ENCODE measurements at regions not wholly inside any gene's neighbourhood (a gene's known extent, or its start where the extent isn't known, plus 50 kb on each side); places are given as distances from the start of the nearest gene placed in this dataset.

DNA sequence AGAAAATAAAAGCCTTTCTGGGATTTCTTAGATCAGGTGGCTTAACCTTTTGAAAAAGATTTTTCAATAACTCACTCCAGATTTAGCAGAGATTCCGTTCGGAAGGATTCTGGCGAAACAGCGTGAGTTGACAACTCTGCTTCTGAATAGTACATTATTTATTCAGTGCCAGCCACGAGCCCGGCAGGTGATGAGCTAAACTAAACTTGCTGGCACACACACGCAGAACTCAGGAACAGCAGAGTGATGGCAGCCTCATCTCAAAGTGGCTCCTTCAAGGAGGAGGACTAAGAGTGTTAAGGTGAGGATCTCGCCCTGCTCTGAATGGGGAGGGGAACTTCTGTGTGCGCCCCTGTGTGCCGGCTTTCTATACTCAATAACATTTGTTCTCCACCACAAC is 114.3 kb downstream of the FAM43A start:
- Histone ChIP-seq H3K4me3 (ENCODE audit: low read depth in 1 of 5, low read length in 5 of 5) (no peak overlapping the region), H3K9ac (ENCODE audit: low read length in 5 of 5) (no peak overlapping the region), H3K27ac (ENCODE audit: low read depth, low read length) (no peak overlapping the region), H3K27me3 (ENCODE audit: control insufficient read depth in 5 of 5, insufficient read depth in 4 of 5, low read length in 5 of 5) (peaks cover 0 to 8% (median 3%) of the 10 kb centered on the region in 5 donors), H3K4me1 (ENCODE audit: control insufficient read depth in 5 of 5, insufficient read depth in 5 of 5, low read length in 5 of 5) (no peaks in the 10 kb centered on the region), H3K9me3 (ENCODE audit: control insufficient read depth in 5 of 5, low read length in 5 of 5) (peaks cover 0 to 3% (median 0%) of the 10 kb centered on the region in 5 donors), H3K36me3 (ENCODE audit: control insufficient read depth in 5 of 5, insufficient read depth in 5 of 5, low read length in 5 of 5) (no peaks in the 10 kb centered on the region)

DNA sequence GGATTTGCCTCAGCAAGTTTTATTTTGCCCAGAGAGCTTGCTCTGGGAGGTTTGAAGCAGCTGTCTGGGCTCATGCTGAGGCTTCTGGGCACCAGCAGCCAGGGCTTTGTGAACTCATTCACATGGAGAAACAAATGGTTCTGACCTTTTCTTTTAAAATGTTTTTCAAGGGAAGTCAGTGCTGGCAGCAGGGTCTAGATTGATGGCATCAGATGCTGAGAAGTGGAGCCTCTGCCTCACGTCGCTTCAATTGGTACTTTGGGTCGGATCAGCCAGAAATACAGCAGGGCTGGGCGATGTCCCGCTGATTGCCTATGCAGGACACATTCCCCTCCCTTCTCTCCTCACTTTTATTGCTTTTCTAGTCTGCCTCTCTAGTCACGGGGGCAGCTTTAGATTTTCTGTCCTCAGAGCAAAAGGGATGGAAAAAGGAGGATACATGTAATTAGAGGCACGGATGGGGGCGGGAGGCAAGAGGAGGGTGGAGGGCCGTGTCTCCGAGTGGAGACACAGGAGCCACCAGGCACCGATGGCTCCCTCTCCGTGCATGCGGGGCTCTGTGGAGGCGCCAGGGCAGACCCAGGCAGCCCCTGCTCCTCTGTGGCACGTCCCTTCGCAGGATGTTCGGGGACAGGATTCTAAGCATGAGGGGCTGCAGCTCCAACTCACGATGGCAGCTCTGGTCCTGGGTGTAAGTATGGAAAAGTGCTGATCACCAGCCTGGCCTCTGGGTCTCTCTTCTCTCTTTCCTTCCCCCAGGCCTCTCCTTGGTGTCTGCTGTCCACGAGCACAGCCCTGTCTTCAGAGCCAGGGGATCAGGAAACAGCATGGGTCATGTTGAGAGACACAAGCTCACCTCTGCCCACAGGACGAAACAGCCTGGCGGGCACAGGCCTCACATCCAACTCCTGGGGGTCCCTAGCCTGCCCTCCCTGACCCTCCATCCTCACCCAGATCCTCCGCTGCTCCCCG is 116.1 kb downstream of the FAM43A start:
- Histone ChIP-seq H3K9me3 (ENCODE audit: control insufficient read depth in 5 of 5, low read length in 5 of 5) (no peaks in the 10 kb centered on the region), H3K4me3 (ENCODE audit: low read depth in 1 of 5, low read length in 5 of 5) (no peak overlapping the region), H3K4me1 (ENCODE audit: control insufficient read depth in 5 of 5, insufficient read depth in 5 of 5, low read length in 5 of 5) (no peaks in the 10 kb centered on the region), H3K27me3 (ENCODE audit: control insufficient read depth in 5 of 5, insufficient read depth in 4 of 5, low read length in 5 of 5) (peaks cover 0 to 8% (median 3%) of the 10 kb centered on the region in 5 donors), H3K36me3 (ENCODE audit: control insufficient read depth in 5 of 5, insufficient read depth in 5 of 5, low read length in 5 of 5) (no peaks in the 10 kb centered on the region), H3K9ac (ENCODE audit: low read length in 5 of 5) (no peak overlapping the region), H3K27ac (ENCODE audit: low read depth, low read length) (no peak overlapping the region)

DNA sequence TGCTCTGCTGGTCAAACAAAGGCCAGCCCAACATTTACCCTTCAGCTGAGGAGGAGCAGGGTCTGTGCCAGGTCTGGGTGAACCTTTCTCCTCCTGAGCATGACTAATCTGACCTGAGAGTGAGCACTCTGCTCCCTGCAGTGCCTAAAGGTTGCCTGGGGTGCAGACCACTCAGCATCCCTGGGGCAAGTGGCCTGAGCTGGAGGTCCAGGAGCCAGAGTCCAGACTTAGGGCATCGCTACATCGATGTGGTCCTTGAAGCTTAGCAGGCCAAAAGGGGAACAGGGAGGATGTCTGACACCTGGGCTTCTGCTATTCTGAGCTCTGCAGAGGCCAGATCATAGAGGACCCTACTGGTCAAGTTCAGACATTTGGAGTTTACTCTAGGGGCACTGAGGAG is 119.1 kb downstream of the FAM43A start:
- Histone ChIP-seq H3K27me3 (ENCODE audit: control insufficient read depth in 5 of 5, insufficient read depth in 4 of 5, low read length in 5 of 5) (peaks cover 0 to 10% (median 4%) of the 10 kb centered on the region in 5 donors), H3K4me1 (ENCODE audit: control insufficient read depth in 5 of 5, insufficient read depth in 5 of 5, low read length in 5 of 5) (peaks cover 0 to 2% (median 0%) of the 10 kb centered on the region in 5 donors), H3K9me3 (ENCODE audit: control insufficient read depth in 5 of 5, low read length in 5 of 5) (no peaks in the 10 kb centered on the region), H3K4me3 (ENCODE audit: low read depth in 1 of 5, low read length in 5 of 5) (no peak overlapping the region), H3K9ac (ENCODE audit: low read length in 5 of 5) (no peak overlapping the region), H3K27ac (ENCODE audit: low read depth, low read length) (no peak overlapping the region), H3K36me3 (ENCODE audit: control insufficient read depth in 5 of 5, insufficient read depth in 5 of 5, low read length in 5 of 5) (no peaks in the 10 kb centered on the region)

GRCh38 chr3:194805546-194805945 is 119.9 kb downstream of the FAM43A start:
- Histone ChIP-seq H3K4me3 (ENCODE audit: low read depth in 1 of 5, low read length in 5 of 5) (no peak overlapping the region), H3K36me3 (ENCODE audit: control insufficient read depth in 5 of 5, insufficient read depth in 5 of 5, low read length in 5 of 5) (no peaks in the 10 kb centered on the region), H3K9me3 (ENCODE audit: control insufficient read depth in 5 of 5, low read length in 5 of 5) (no peaks in the 10 kb centered on the region), H3K9ac (ENCODE audit: low read length in 5 of 5) (no peak overlapping the region), H3K27me3 (ENCODE audit: control insufficient read depth in 5 of 5, insufficient read depth in 4 of 5, low read length in 5 of 5) (peaks cover 0 to 10% (median 4%) of the 10 kb centered on the region in 5 donors), H3K4me1 (ENCODE audit: control insufficient read depth in 5 of 5, insufficient read depth in 5 of 5, low read length in 5 of 5) (peaks cover 0 to 2% (median 0%) of the 10 kb centered on the region in 5 donors), H3K27ac (ENCODE audit: low read depth, low read length) (no peak overlapping the region)

- Histone ChIP-seq H3K9me3 (ENCODE audit: control insufficient read depth in 5 of 5, low read length in 5 of 5) (no peaks in the 10 kb centered on the region), H3K27me3 (ENCODE audit: control insufficient read depth in 5 of 5, insufficient read depth in 4 of 5, low read length in 5 of 5) (peaks cover 0 to 6% (median 1%) of the 10 kb centered on the region in 5 donors), H3K9ac (ENCODE audit: low read length in 5 of 5) (no peak overlapping the region), H3K4me1 (ENCODE audit: control insufficient read depth in 5 of 5, insufficient read depth in 5 of 5, low read length in 5 of 5) (peaks cover 0 to 2% (median 0%) of the 10 kb centered on the region in 5 donors), H3K4me3 (ENCODE audit: low read depth in 1 of 5, low read length in 5 of 5) (no peak overlapping the region), H3K27ac (ENCODE audit: low read depth, low read length) (no peak overlapping the region), H3K36me3 (ENCODE audit: control insufficient read depth in 5 of 5, insufficient read depth in 5 of 5, low read length in 5 of 5) (no peaks in the 10 kb centered on the region)
Observed at GRCh38 chr3:194806991-194807630, 121.4 kb downstream of the FAM43A start.

DNA sequence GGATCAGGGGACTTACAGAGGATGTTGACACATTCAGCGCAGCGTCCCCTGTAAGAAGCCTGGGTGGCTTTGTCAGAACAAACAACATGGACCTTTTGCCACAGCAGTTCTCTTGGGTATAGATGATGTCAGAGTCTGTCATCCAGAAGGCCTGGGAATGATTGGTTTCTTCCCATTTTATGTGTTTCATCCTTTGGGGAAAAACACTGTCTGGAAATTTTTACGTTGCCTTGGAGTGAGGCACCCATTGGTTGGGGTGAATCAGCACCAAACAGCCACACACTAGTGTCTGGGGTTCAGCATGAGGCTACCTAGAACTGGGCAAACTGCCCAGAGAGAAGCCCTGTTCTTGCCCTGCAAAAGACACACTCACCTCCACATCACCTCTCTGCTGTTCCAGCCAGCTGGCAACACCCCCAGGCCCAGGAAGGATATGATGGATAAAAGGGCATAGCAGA is 123.0 kb downstream of the FAM43A start:
- H3K9ac ChIP-seq (ENCODE audit: low read length in 5 of 5), result no peak overlapping the region
- H3K27me3 ChIP-seq (ENCODE audit: control insufficient read depth in 5 of 5, insufficient read depth in 4 of 5, low read length in 5 of 5), result peaks cover 0 to 6% (median 0%) of the 10 kb centered on the region in 5 donors
- no peaks in the 10 kb centered on the region for H3K9me3 ChIP-seq (ENCODE audit: control insufficient read depth in 5 of 5, low read length in 5 of 5)
- H3K4me3 ChIP-seq (ENCODE audit: low read depth in 1 of 5, low read length in 5 of 5), result no peak overlapping the region
- H3K27ac ChIP-seq (ENCODE audit: low read depth, low read length), result no peak overlapping the region
- peaks cover 0 to 2% (median 0%) of the 10 kb centered on the region in 5 donors for H3K4me1 ChIP-seq (ENCODE audit: control insufficient read depth in 5 of 5, insufficient read depth in 5 of 5, low read length in 5 of 5)
- H3K36me3 ChIP-seq (ENCODE audit: control insufficient read depth in 5 of 5, insufficient read depth in 5 of 5, low read length in 5 of 5), result no peaks in the 10 kb centered on the region

DNA sequence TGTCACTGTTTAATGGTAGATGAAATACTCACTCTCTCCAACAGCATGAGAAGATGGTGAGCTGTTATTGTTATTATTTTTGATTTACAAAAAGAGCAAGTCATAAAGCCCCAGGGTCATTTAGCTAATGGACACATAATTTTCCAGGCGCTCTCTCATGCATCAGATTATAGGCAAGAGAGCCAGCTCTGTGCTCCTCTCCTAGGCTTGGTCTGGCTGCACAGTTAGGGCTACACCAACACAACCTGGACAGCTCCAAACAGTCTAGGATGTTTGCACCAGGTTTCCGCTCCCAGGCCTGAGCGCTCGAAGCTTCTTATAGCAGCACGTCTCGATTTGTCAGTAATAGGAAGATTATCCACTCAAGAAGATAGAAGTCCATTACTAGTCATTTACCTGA is 123.7 kb downstream of the FAM43A start:
- peaks cover 0 to 6% (median 0%) of the 10 kb centered on the region in 5 donors for H3K27me3 ChIP-seq (ENCODE audit: control insufficient read depth in 5 of 5, insufficient read depth in 4 of 5, low read length in 5 of 5)

DNA sequence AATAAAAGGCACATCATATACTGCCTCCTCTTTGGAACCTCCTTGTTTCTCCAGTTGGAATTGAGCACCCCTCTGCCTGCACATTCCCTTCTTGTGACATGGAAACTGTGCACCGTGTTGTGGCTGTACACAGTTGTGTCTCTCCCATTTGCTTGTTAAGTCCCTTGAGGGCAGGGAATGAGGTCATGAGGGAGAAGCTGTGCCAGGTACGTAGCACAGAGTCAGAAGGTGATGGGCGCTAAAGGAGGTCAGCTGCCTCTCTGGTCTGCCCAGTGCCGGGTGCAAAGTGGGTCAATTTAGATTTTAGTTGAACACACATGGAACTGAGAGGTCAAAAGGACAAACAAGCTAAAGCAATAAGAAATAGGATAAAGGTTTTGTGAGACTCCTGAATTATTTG is 124.4 kb downstream of the FAM43A start:
- no peaks in the 10 kb centered on the region for H3K36me3 ChIP-seq (ENCODE audit: control insufficient read depth in 5 of 5, insufficient read depth in 5 of 5, low read length in 5 of 5)
- H3K9me3 ChIP-seq (ENCODE audit: control insufficient read depth in 5 of 5, low read length in 5 of 5), result no peaks in the 10 kb centered on the region
- peaks cover 0 to 2% (median 0%) of the 10 kb centered on the region in 5 donors for H3K4me1 ChIP-seq (ENCODE audit: control insufficient read depth in 5 of 5, insufficient read depth in 5 of 5, low read length in 5 of 5)

More for the DNA sequence above, 123.7 kb downstream of the FAM43A start:
- Histone ChIP-seq H3K4me3 (ENCODE audit: low read depth in 1 of 5, low read length in 5 of 5) (no peak overlapping the region), H3K9ac (ENCODE audit: low read length in 5 of 5) (no peak overlapping the region), H3K9me3 (ENCODE audit: control insufficient read depth in 5 of 5, low read length in 5 of 5) (no peaks in the 10 kb centered on the region), H3K36me3 (ENCODE audit: control insufficient read depth in 5 of 5, insufficient read depth in 5 of 5, low read length in 5 of 5) (no peaks in the 10 kb centered on the region), H3K27ac (ENCODE audit: low read depth, low read length) (no peak overlapping the region), H3K4me1 (ENCODE audit: control insufficient read depth in 5 of 5, insufficient read depth in 5 of 5, low read length in 5 of 5) (peaks cover 0 to 2% (median 0%) of the 10 kb centered on the region in 5 donors)

GRCh38 chr3:194811118-194811517 is 125.4 kb downstream of the FAM43A start:
- Histone ChIP-seq H3K36me3 (ENCODE audit: control insufficient read depth in 5 of 5, insufficient read depth in 5 of 5, low read length in 5 of 5) (no peaks in the 10 kb centered on the region), H3K9ac (ENCODE audit: low read length in 5 of 5) (no peak overlapping the region), H3K4me1 (ENCODE audit: control insufficient read depth in 5 of 5, insufficient read depth in 5 of 5, low read length in 5 of 5) (peaks cover 0 to 2% (median 0%) of the 10 kb centered on the region in 5 donors), H3K27ac (ENCODE audit: low read depth, low read length) (no peak overlapping the region), H3K9me3 (ENCODE audit: control insufficient read depth in 5 of 5, low read length in 5 of 5) (no peaks in the 10 kb centered on the region), H3K4me3 (ENCODE audit: low read depth in 1 of 5, low read length in 5 of 5) (no peak overlapping the region), H3K27me3 (ENCODE audit: control insufficient read depth in 5 of 5, insufficient read depth in 4 of 5, low read length in 5 of 5) (peaks cover 0 to 3% (median 0%) of the 10 kb centered on the region in 5 donors)

More for the DNA sequence above, 124.4 kb downstream of the FAM43A start:
- Histone ChIP-seq H3K4me3 (ENCODE audit: low read depth in 1 of 5, low read length in 5 of 5) (no peak overlapping the region), H3K27ac (ENCODE audit: low read depth, low read length) (no peak overlapping the region), H3K9ac (ENCODE audit: low read length in 5 of 5) (no peak overlapping the region), H3K27me3 (ENCODE audit: control insufficient read depth in 5 of 5, insufficient read depth in 4 of 5, low read length in 5 of 5) (peaks cover 0 to 6% (median 0%) of the 10 kb centered on the region in 5 donors)

DNA sequence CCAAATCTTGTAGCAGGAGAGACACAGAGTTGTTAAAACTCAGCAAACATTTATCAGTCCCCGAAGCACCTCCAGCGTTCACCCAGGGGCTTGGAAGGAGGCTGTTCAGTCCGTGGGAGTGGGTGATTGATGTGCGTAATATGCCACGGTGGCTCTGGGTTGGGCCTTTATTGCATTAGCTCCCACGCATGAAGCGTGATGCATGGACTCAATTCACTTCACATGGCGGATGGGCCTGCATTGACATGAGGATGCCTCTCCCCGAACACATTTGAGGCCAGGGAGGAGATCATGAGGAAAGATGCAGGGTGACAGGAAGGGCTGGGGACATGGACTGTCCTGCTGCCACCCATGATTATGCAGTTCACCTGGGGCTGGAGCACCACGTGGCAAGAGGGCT is 126.5 kb downstream of the FAM43A start:
- H3K9me3 ChIP-seq (ENCODE audit: control insufficient read depth in 5 of 5, low read length in 5 of 5), result no peaks in the 10 kb centered on the region
- H3K27ac ChIP-seq (ENCODE audit: low read depth, low read length), result no peak overlapping the region
- no peak overlapping the region for H3K4me3 ChIP-seq (ENCODE audit: low read depth in 1 of 5, low read length in 5 of 5)
- H3K27me3 ChIP-seq (ENCODE audit: control insufficient read depth in 5 of 5, insufficient read depth in 4 of 5, low read length in 5 of 5), result peaks cover 0 to 3% (median 0%) of the 10 kb centered on the region in 5 donors
- no peak overlapping the region for H3K9ac ChIP-seq (ENCODE audit: low read length in 5 of 5)
- peaks cover 0 to 2% (median 0%) of the 10 kb centered on the region in 5 donors for H3K4me1 ChIP-seq (ENCODE audit: control insufficient read depth in 5 of 5, insufficient read depth in 5 of 5, low read length in 5 of 5)
- no peaks in the 10 kb centered on the region for H3K36me3 ChIP-seq (ENCODE audit: control insufficient read depth in 5 of 5, insufficient read depth in 5 of 5, low read length in 5 of 5)
